ENCODE measurements at regions not wholly inside any gene's neighbourhood (a gene's known extent, or its start where the extent isn't known, plus 50 kb on each side); places are given as distances from the start of the nearest gene placed in this dataset.
"Not testable (repeated sequence)": the region's sequence is repeated elsewhere in the genome, so short reads cannot be mapped to it uniquely, and the experiment has no call there.

- H3K9me3 ChIP-seq = peaks cover 0 to 12% (median 7%) of the 10 kb centered on the region in 4 donors
- intact Hi-C loops (cut with DNase I) = no loop called here
- H3K4me3 ChIP-seq = no peak overlapping the region
- H3K27ac ChIP-seq = no peak overlapping the region
- 96 to 100% methylated on average over 1 of the region's 1 CpG for WGBS, 2 donors
- H3K4me1 ChIP-seq = no peaks in the 10 kb centered on the region
- no peak for DNase-seq
- TF ChIP-seq CTCF (IDR thresholded peaks at IDR 0.05) (no peak), POLR2A (IDR thresholded peaks at IDR 0.05) (no peak), EP300 (IDR thresholded peaks at IDR 0.05) (no peak), POLR2AphosphoS5 (IDR thresholded peaks at IDR 0.05) (no peak)
- no peaks in the 10 kb centered on the region for H3K27me3 ChIP-seq
- no peaks in the 10 kb centered on the region for H3K36me3 ChIP-seq
Observed at GRCh38 chr16:72639494-72639893, 408.4 kb downstream of the ZFHX3 start.

GRCh38 chr16:72637306-72637705, 410.6 kb downstream of the ZFHX3 start:
- Histone ChIP-seq H3K27me3 (no peaks in the 10 kb centered on the region), H3K27ac (no peak overlapping the region), H3K36me3 (no peaks in the 10 kb centered on the region), H3K4me1 (no peaks in the 10 kb centered on the region), H3K4me3 (no peak overlapping the region), H3K9me3 (peaks cover 0 to 12% (median 7%) of the 10 kb centered on the region in 4 donors)
- intact Hi-C loops (cut with DNase I) = no loop called here
- no peak for TF ChIP-seq POLR2A (IDR thresholded peaks at IDR 0.05)
- TF ChIP-seq CTCF (IDR thresholded peaks at IDR 0.05) = no peak
- TF ChIP-seq EP300 (IDR thresholded peaks at IDR 0.05) = no peak
- TF ChIP-seq POLR2AphosphoS5 (IDR thresholded peaks at IDR 0.05) = no peak
- 48 to 74% methylated on average over 1 of the region's 1 CpG for WGBS, 2 donors
- DNase-seq = no peak

- WGBS, 2 donors = 89 to 95% methylated on average over 5 of the region's 5 CpGs
- TF ChIP-seq POLR2AphosphoS5 (IDR thresholded peaks at IDR 0.05) = no peak
- no peak for TF ChIP-seq CTCF (IDR thresholded peaks at IDR 0.05)
- no peak for TF ChIP-seq EP300 (IDR thresholded peaks at IDR 0.05)
- TF ChIP-seq POLR2A (IDR thresholded peaks at IDR 0.05) = no peak
Observed at GRCh38 chr16:72635694-72636093, 412.2 kb downstream of the ZFHX3 start.

GRCh38 chr16:72635104-72635503, 412.8 kb downstream of the ZFHX3 start:
- no peak overlapping the region for H3K27ac ChIP-seq

More at GRCh38 chr16:72635694-72636093, 412.2 kb downstream of the ZFHX3 start:
- H3K36me3 ChIP-seq = no peaks in the 10 kb centered on the region
- H3K4me3 ChIP-seq = no peak overlapping the region
- H3K27ac ChIP-seq = no peak overlapping the region
- no peak for DNase-seq
- intact Hi-C loops (cut with DNase I) = no loop called here
- no peaks in the 10 kb centered on the region for H3K27me3 ChIP-seq
- H3K4me1 ChIP-seq = no peaks in the 10 kb centered on the region
- peaks cover 0 to 12% (median 7%) of the 10 kb centered on the region in 4 donors for H3K9me3 ChIP-seq

GRCh38 chr16:72627182-72627896, 420.6 kb downstream of the ZFHX3 start:
- intact Hi-C loops (cut with DNase I); H3K4me1 ChIP-seq; DNase-seq; H3K9me3 ChIP-seq; H3K27me3 ChIP-seq; H3K27ac ChIP-seq; H3K4me3 ChIP-seq; H3K36me3 ChIP-seq: not testable (repeated sequence)
- WGBS, 2 donors = 43 to 79% methylated on average over 25 to 30 of the region's 30 CpGs

More at GRCh38 chr16:72635104-72635503, 412.8 kb downstream of the ZFHX3 start:
- H3K36me3 ChIP-seq = no peaks in the 10 kb centered on the region
- H3K4me1 ChIP-seq = no peaks in the 10 kb centered on the region
- no peak for TF ChIP-seq POLR2A (IDR thresholded peaks at IDR 0.05)
- TF ChIP-seq EP300 (IDR thresholded peaks at IDR 0.05) = no peak
- no peak for TF ChIP-seq CTCF (IDR thresholded peaks at IDR 0.05)
- no peak for TF ChIP-seq POLR2AphosphoS5 (IDR thresholded peaks at IDR 0.05)
- no peaks in the 10 kb centered on the region for H3K27me3 ChIP-seq
- DNase-seq = no peak
- H3K4me3 ChIP-seq = no peak overlapping the region
- WGBS, 2 donors = 94 to 95% methylated on average over 4 of the region's 4 CpGs
- intact Hi-C loops (cut with DNase I) = no loop called here
- H3K9me3 ChIP-seq = peaks cover 0 to 8% (median 6%) of the 10 kb centered on the region in 4 donors

Data from sigmoid colon (tissue), 6 donors.